RWPE2 (cell line): ENCODE measurements at regions not wholly inside any gene's neighbourhood (a gene's known extent, or its start where the extent isn't known, plus 50 kb on each side); places are given as distances from the start of the nearest gene placed in this dataset.

Experiments
- ATAC-seq: fragments of 200-7000 bp; cut with Tn5 transposase; 3 replicates; pipeline ENCODE4 v1.9.1; 2021; ENCODE audit warnings: low read depth
- DNase-seq: peaks from one replicate; pipeline ENCODE4 v3.0.0-alpha.2; 2020; ENCODE audit warnings: low spot score
- H3K27ac ChIP-seq: fragments of 450-650 bp; 2 replicates; pipeline ENCODE4 v1.5.1; 2017; ENCODE audit warnings: mild to moderate bottlenecking; ENCODE audit not compliant: poor library complexity, severe bottlenecking
- H3K27me3 ChIP-seq: fragments of 250-450 bp; sonication (Bioruptor Pico); 2 replicates; pipeline ENCODE4 v1.5.1; 2021; ENCODE audit warnings: mild to moderate bottlenecking, moderate library complexity; ENCODE audit not compliant: insufficient read depth, poor library complexity, severe bottlenecking
- H3K36me3 ChIP-seq: fragments of 250-450 bp; sonication (Bioruptor Pico); 2 replicates; pipeline ENCODE4 v1.5.1; 2020; ENCODE audit warnings: low read depth, mild to moderate bottlenecking, moderate library complexity
- H3K4me1 ChIP-seq: fragments of 250-450 bp; sonication (Bioruptor Pico); 2 replicates; pipeline ENCODE4 v1.5.1; 2021; ENCODE audit warnings: mild to moderate bottlenecking, moderate library complexity; ENCODE audit not compliant: insufficient read depth, poor library complexity, severe bottlenecking
- H3K4me3 ChIP-seq: fragments of 250-450 bp; sonication (Bioruptor Pico); 2 replicates; pipeline ENCODE4 v1.5.1; 2021; ENCODE audit warnings: mild to moderate bottlenecking, moderate library complexity; ENCODE audit not compliant: severe bottlenecking
- H3K9me3 ChIP-seq: fragments of 250-450 bp; sonication (Bioruptor Pico); 2 replicates; pipeline ENCODE4 v1.5.1; 2021; ENCODE audit warnings: mild to moderate bottlenecking, moderate library complexity; ENCODE audit not compliant: severe bottlenecking
- CTCF ChIP-seq: fragments of 450-650 bp; IDR thresholded peaks from one replicate; pipeline ENCODE4 v1.5.1; 2017; ENCODE audit warnings: mild to moderate bottlenecking, moderate library complexity; ENCODE audit not compliant: poor library complexity, severe bottlenecking

- no peak for DNase-seq
These were observed 169.2 kb downstream of the HAPSTR1 start for GRCh38 chr16:9260666-9261065.

GRCh38 chr16:9261376-9261775 lies 169.9 kb downstream of the HAPSTR1 start:
- TF ChIP-seq CTCF: no peak
- Histone ChIP-seq H3K4me3 (no peak overlapping the region), H3K4me1 (no peaks in the 10 kb centered on the region), H3K9me3 (no peaks in the 10 kb centered on the region), H3K36me3 (no peaks in the 10 kb centered on the region), H3K27ac (no peak overlapping the region), H3K27me3 (no peaks in the 10 kb centered on the region)
- no peak for ATAC-seq
- no peak for DNase-seq

More at GRCh38 chr16:9260666-9261065, 169.2 kb downstream of the HAPSTR1 start:
- Histone ChIP-seq H3K4me1 (no peaks in the 10 kb centered on the region), H3K27me3 (no peaks in the 10 kb centered on the region), H3K4me3 (no peak overlapping the region), H3K9me3 (no peaks in the 10 kb centered on the region), H3K36me3 (no peaks in the 10 kb centered on the region), H3K27ac (no peak overlapping the region)
- TF ChIP-seq CTCF: no peak
- ATAC-seq: no peak

- Histone ChIP-seq H3K9me3 (no peaks in the 10 kb centered on the region), H3K4me1 (no peaks in the 10 kb centered on the region), H3K4me3 (no peak overlapping the region), H3K36me3 (no peaks in the 10 kb centered on the region), H3K27me3 (no peaks in the 10 kb centered on the region), H3K27ac (no peak overlapping the region)
- no peak for TF ChIP-seq CTCF
- no peak for ATAC-seq
- no peak for DNase-seq
These were observed 171.7 kb downstream of the HAPSTR1 start for GRCh38 chr16:9262941-9263715.

- no peak for DNase-seq
- no peaks in the 10 kb centered on the region for H3K36me3 ChIP-seq
- H3K27ac ChIP-seq: no peak overlapping the region
- no peaks in the 10 kb centered on the region for H3K27me3 ChIP-seq
- ATAC-seq: no peak
- TF ChIP-seq CTCF: no peak
- no peaks in the 10 kb centered on the region for H3K4me1 ChIP-seq
- H3K9me3 ChIP-seq: no peaks in the 10 kb centered on the region
- H3K4me3 ChIP-seq: no peak overlapping the region
These were observed 172.6 kb downstream of the HAPSTR1 start for GRCh38 chr16:9264067-9264466.

- no peaks in the 10 kb centered on the region for H3K4me1 ChIP-seq
- no peak for TF ChIP-seq CTCF
- no peak for ATAC-seq
- no peak overlapping the region for H3K27ac ChIP-seq
- no peaks in the 10 kb centered on the region for H3K9me3 ChIP-seq
- no peaks in the 10 kb centered on the region for H3K27me3 ChIP-seq
- no peak overlapping the region for H3K4me3 ChIP-seq
- H3K36me3 ChIP-seq: no peaks in the 10 kb centered on the region
- DNase-seq: no peak
These were observed 177.0 kb downstream of the HAPSTR1 start for GRCh38 chr16:9268446-9268845.
